ENCODE measurements at regions not wholly inside any gene's neighbourhood (a gene's known extent, or its start where the extent isn't known, plus 50 kb on each side); places are given as distances from the start of the nearest gene placed in this dataset.

GRCh38 chr22:47274196-47274595 is 511.7 kb downstream of the TBC1D22A start:
- intact Hi-C loops (cut with micrococcal nuclease), result no loop called here
- H3K27me3 Mint-ChIP-seq, result peaks cover 5% of the 10 kb centered on the region
- DNase-seq (no peak), ATAC-seq (ENCODE audit: low read depth) (no peak)
- H3K4me3 Mint-ChIP-seq, result no peak overlapping the region
- ChIA-PET POLR2A (no interaction called here), CTCF (no interaction called here)
- H3K4me1 Mint-ChIP-seq, result no peaks in the 10 kb centered on the region
- WGBS (ENCODE audit: insufficient coverage), result 89% methylated on average over 10 of the region's 11 CpGs
- Histone ChIP-seq H3K9ac (ENCODE audit: low read length) (no peak overlapping the region), H3K27ac (ENCODE audit: low read length in 2 of 2) (no peak overlapping the region), H4K20me1 (ENCODE audit: control insufficient read depth, insufficient read depth, low read length, poor library complexity, severe bottlenecking) (no peaks in the 10 kb centered on the region), H3K79me2 (ENCODE audit: control insufficient read depth, insufficient read depth, low read length) (no peaks in the 10 kb centered on the region), H3K4me1 (ENCODE audit: control insufficient read depth in 2 of 2, insufficient read depth in 2 of 2, low read length in 2 of 2) (no peaks in the 10 kb centered on the region), H3K4me3 (ENCODE audit: control extremely low read depth in 1 of 5, extremely low read depth in 1 of 5, insufficient read depth in 1 of 5, low read depth in 2 of 5, low read length in 4 of 5) (no peak overlapping the region), H3K36me3 (replicated peaks in 1 of 2; ENCODE audit: control extremely low read depth in 1 of 2, control insufficient read depth in 1 of 2, extremely low read depth in 1 of 2, insufficient read depth in 2 of 2, low read length in 1 of 2) (no peaks in the 10 kb centered on the region), H3K4me2 (replicated peaks; ENCODE audit: low read depth, low read length, poor library complexity, severe bottlenecking) (no peak overlapping the region), H3K9me3 (ENCODE audit: control extremely low read depth in 1 of 3, control insufficient read depth in 2 of 3, insufficient read depth in 1 of 3, low read length in 2 of 3) (peaks cover 0 to 8% (median 0%) of the 10 kb centered on the region in 3 donors), H3K27me3 (replicated peaks in 1 of 4; ENCODE audit: control extremely low read depth in 1 of 4, control insufficient read depth in 3 of 4, insufficient read depth in 4 of 4, low read length in 3 of 4) (peaks cover 0 to 3% (median 1%) of the 10 kb centered on the region in 4 experiments), H2AFZ (ENCODE audit: insufficient read depth, low read depth, low read length, poor library complexity, severe bottlenecking) (no peak overlapping the region)
- H3K9me3 Mint-ChIP-seq (ENCODE audit: insufficient read depth), result no peaks in the 10 kb centered on the region
- TF ChIP-seq CTCF (IDR thresholded peaks at IDR 0.05), result no peak
- TF ChIP-seq EZH2 (IDR thresholded peaks at IDR 0.05; ENCODE audit: borderline replicate concordance, insufficient read depth, low read depth, low read length, poor library complexity, severe bottlenecking), result no peak
- H3K27ac Mint-ChIP-seq, result no peak overlapping the region

GRCh38 chr22:47270463-47271135 is 508.1 kb downstream of the TBC1D22A start:
- Histone ChIP-seq H3K4me2 (replicated peaks; ENCODE audit: low read depth, low read length, poor library complexity, severe bottlenecking) (no peak overlapping the region), H3K36me3 (replicated peaks in 1 of 2; ENCODE audit: control extremely low read depth in 1 of 2, control insufficient read depth in 1 of 2, extremely low read depth in 1 of 2, insufficient read depth in 2 of 2, low read length in 1 of 2) (no peaks in the 10 kb centered on the region), H3K9me3 (ENCODE audit: control extremely low read depth in 1 of 3, control insufficient read depth in 2 of 3, insufficient read depth in 1 of 3, low read length in 2 of 3) (peaks cover 0 to 10% (median 0%) of the 10 kb centered on the region in 3 donors), H3K27me3 (replicated peaks in 1 of 4; ENCODE audit: control extremely low read depth in 1 of 4, control insufficient read depth in 3 of 4, insufficient read depth in 4 of 4, low read length in 3 of 4) (no peaks in the 10 kb centered on the region), H3K27ac (ENCODE audit: low read length in 2 of 2) (no peak overlapping the region), H3K9ac (ENCODE audit: low read length) (no peak overlapping the region), H3K4me3 (ENCODE audit: control extremely low read depth in 1 of 5, extremely low read depth in 1 of 5, insufficient read depth in 1 of 5, low read depth in 2 of 5, low read length in 4 of 5) (no peak overlapping the region), H2AFZ (ENCODE audit: insufficient read depth, low read depth, low read length, poor library complexity, severe bottlenecking) (no peak overlapping the region), H3K79me2 (ENCODE audit: control insufficient read depth, insufficient read depth, low read length) (no peaks in the 10 kb centered on the region), H4K20me1 (ENCODE audit: control insufficient read depth, insufficient read depth, low read length, poor library complexity, severe bottlenecking) (no peaks in the 10 kb centered on the region), H3K4me1 (ENCODE audit: control insufficient read depth in 2 of 2, insufficient read depth in 2 of 2, low read length in 2 of 2) (no peaks in the 10 kb centered on the region)
- ATAC-seq (ENCODE audit: low read depth) (no peak), DNase-seq (no peak)
- ChIA-PET POLR2A (no interaction called here), CTCF (no interaction called here)
- no peaks in the 10 kb centered on the region for H3K9me3 Mint-ChIP-seq (ENCODE audit: insufficient read depth)
- no peak overlapping the region for H3K4me3 Mint-ChIP-seq
- intact Hi-C loops (cut with micrococcal nuclease), result no loop called here
- no peak overlapping the region for H3K27ac Mint-ChIP-seq
- 94% methylated on average over 13 of the region's 14 CpGs for WGBS (ENCODE audit: insufficient coverage)
- no peak for TF ChIP-seq EZH2 (IDR thresholded peaks at IDR 0.05; ENCODE audit: borderline replicate concordance, insufficient read depth, low read depth, low read length, poor library complexity, severe bottlenecking)
- TF ChIP-seq CTCF (IDR thresholded peaks at IDR 0.05), result no peak
- peaks cover 12% of the 10 kb centered on the region for H3K27me3 Mint-ChIP-seq
- H3K4me1 Mint-ChIP-seq, result no peaks in the 10 kb centered on the region
